Stimulated activated CD4-positive, alpha-beta T cell treated with anti-CD3 and anti-CD28 coated beads, Interleukin-1b, Interleukin-23, amount 100 ng/mL, for 1 hour (primary cell): ENCODE measurements at regions not wholly inside any gene's neighbourhood (a gene's known extent, or its start where the extent isn't known, plus 50 kb on each side); places are given as distances from the start of the nearest gene placed in this dataset.

ENCODE experiments used
- DNase-seq, 2 donors: peaks; one replicate each; pipeline ENCODE4 v3.0.0-alpha.2; 2020; ENCODE audit warnings: low read depth in 2 of 2

GRCh38 chr4:164503874-164504273, 250.1 kb upstream of the SMIM31 start:
- DNase-seq = no peak

GRCh38 chr4:164508097-164508496, 245.8 kb upstream of the SMIM31 start:
- no peak for DNase-seq

GRCh38 chr4:164508771-164509170, 245.2 kb upstream of the SMIM31 start:
- DNase-seq = no peak

- no peak for DNase-seq
Measured at GRCh38 chr4:164509951-164510350, 244.0 kb upstream of the SMIM31 start.

- DNase-seq = no peak
Measured at GRCh38 chr4:164512124-164512523, 241.8 kb upstream of the SMIM31 start.

- no peak for DNase-seq
Measured at GRCh38 chr4:164514765-164515164, 239.2 kb upstream of the SMIM31 start.

- no peak for DNase-seq
Measured at GRCh38 chr4:164524789-164525188, 229.1 kb upstream of the SMIM31 start.

- no peak for DNase-seq
Measured at GRCh38 chr4:164526933-164527583, 226.9 kb upstream of the SMIM31 start.

- DNase-seq = no peak
Measured at GRCh38 chr4:164529058-164529457, 224.9 kb upstream of the SMIM31 start.

- DNase-seq = no peak
Measured at GRCh38 chr4:164529486-164529885, 224.4 kb upstream of the SMIM31 start.

- DNase-seq = no peak
Measured at GRCh38 chr4:164531336-164531735, 222.6 kb upstream of the SMIM31 start.

GRCh38 chr4:164536814-164537213, 217.1 kb upstream of the SMIM31 start:
- no peak for DNase-seq

GRCh38 chr4:164538097-164538496, 215.8 kb upstream of the SMIM31 start:
- DNase-seq = no peak

GRCh38 chr4:164540987-164541386, 212.9 kb upstream of the SMIM31 start:
- DNase-seq = no peak

- DNase-seq = no peak
Measured at GRCh38 chr4:164542431-164542830, 211.5 kb upstream of the SMIM31 start.

GRCh38 chr4:164550989-164551712, 202.8 kb upstream of the SMIM31 start:
- DNase-seq = no peak

- DNase-seq = no peak
Measured at GRCh38 chr4:164551713-164552040, 202.3 kb upstream of the SMIM31 start.

GRCh38 chr4:164571593-164572390, 182.1 kb upstream of the SMIM31 start:
- no peak for DNase-seq

- DNase-seq = no peak
Measured at GRCh38 chr4:164572877-164573279, 181.1 kb upstream of the SMIM31 start.

GRCh38 chr4:164575861-164576260, 178.1 kb upstream of the SMIM31 start:
- DNase-seq = no peak

GRCh38 chr4:164579270-164579942, 174.5 kb upstream of the SMIM31 start:
- no peak for DNase-seq

GRCh38 chr4:164591666-164592065, 162.3 kb upstream of the SMIM31 start:
- DNase-seq = no peak
